ENCODE measurements at regions not wholly inside any gene's neighbourhood (a gene's known extent, or its start where the extent isn't known, plus 50 kb on each side); places are given as distances from the start of the nearest gene placed in this dataset.

DNA sequence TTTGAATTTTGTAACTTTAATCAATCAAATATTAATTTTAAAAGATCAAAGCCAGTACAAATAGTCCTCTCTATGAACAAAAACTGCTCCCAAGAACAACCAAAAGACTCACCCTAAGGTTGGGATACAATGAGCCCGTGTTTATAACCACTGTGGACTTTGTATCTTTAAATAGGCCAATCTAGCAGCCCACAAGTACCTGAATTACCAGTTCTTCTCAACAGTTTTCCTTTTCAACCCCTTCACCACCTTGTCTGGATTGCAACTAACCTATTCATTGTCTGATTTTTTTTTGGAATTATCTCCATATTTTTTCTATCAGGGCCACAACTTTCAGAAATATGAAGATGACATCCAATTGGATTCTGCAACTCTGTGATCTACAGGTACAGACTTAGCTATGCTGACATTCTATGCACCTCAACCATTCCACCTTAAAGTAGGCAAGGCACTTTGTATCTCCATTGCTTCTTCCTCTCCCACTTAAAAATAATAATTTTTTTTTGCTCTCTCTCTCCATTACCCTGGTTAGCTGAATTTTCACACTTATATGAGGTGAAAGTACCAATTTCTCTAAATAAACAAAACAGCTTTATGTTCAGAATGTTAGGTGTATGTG, 81.9 kb upstream of the MAPRE2 start (continued):
- no peak for TF ChIP-seq EGR1 (IDR thresholded peaks at IDR 0.05; ENCODE audit: borderline replicate concordance, low read depth, low read length)

All from H1 (cell line).